GM12865 (cell line): ENCODE measurements at regions not wholly inside any gene's neighbourhood (a gene's known extent, or its start where the extent isn't known, plus 50 kb on each side); places are given as distances from the start of the nearest gene placed in this dataset.
A peak's percentile ranks its signal among the peaks of the same experiment; 100 is the strongest.

Source experiments
- DNase-seq: peaks from one replicate; pipeline ENCODE4 v3.0.0; 2010; ENCODE audit warnings: low read depth
- H3K4me3 ChIP-seq: 2 replicates; pipeline ENCODE4 v1.5.1; 2011; ENCODE audit warnings: mild to moderate bottlenecking, low read depth, low read length, control low read depth
- CTCF ChIP-seq: IDR thresholded peaks from 2 replicates; pipeline ENCODE4 v1.5.1; 2011; ENCODE audit warnings: low read length, control low read depth, low read depth, inconsistent platforms; ENCODE audit not compliant: insufficient read depth; ENCODE audit errors: missing control alignments

- H3K4me3 ChIP-seq = no peak overlapping the region
- TF ChIP-seq CTCF = no peak
- no peak for DNase-seq
These were observed 144.5 kb downstream of the KCTD15 start for GRCh38 chr19:33941133-33941532.

GRCh38 chr19:33946535-33947264 lies 150.0 kb downstream of the KCTD15 start:
- DNase-seq = no peak
- H3K4me3 ChIP-seq = no peak overlapping the region
- no peak for TF ChIP-seq CTCF

GRCh38 chr19:33947265-33947964 lies 150.7 kb downstream of the KCTD15 start:
- DNase-seq = peak; percentile 10
- no peak overlapping the region for H3K4me3 ChIP-seq

GRCh38 chr19:33948651-33949335 lies 152.1 kb downstream of the KCTD15 start:
- DNase-seq = no peak
- no peak overlapping the region for H3K4me3 ChIP-seq
- TF ChIP-seq CTCF = no peak

More at GRCh38 chr19:33947265-33947964, 150.7 kb downstream of the KCTD15 start:
- peak; percentile 21 for TF ChIP-seq CTCF

GRCh38 chr19:33950091-33950750 lies 153.6 kb downstream of the KCTD15 start:
- DNase-seq = no peak
- H3K4me3 ChIP-seq = no peak overlapping the region
- no peak for TF ChIP-seq CTCF

GRCh38 chr19:33953023-33953422 lies 156.4 kb downstream of the KCTD15 start:
- DNase-seq = peak; percentile 47
- no peak for TF ChIP-seq CTCF
- H3K4me3 ChIP-seq = no peak overlapping the region
